ENCODE measurements at regions not wholly inside any gene's neighbourhood (a gene's known extent, or its start where the extent isn't known, plus 50 kb on each side); places are given as distances from the start of the nearest gene placed in this dataset.
"Not testable (repeated sequence)": the region's sequence is repeated elsewhere in the genome, so short reads cannot be mapped to it uniquely, and the experiment has no call there.

- Histone ChIP-seq H3K9me3 (no peaks in the 10 kb centered on the region), H3K27me3 (no peaks in the 10 kb centered on the region), H3K4me3 (ENCODE audit: low read depth in 1 of 2, low read length in 1 of 2) (no peak overlapping the region), H3K36me3 (no peaks in the 10 kb centered on the region), H3K27ac (no peak overlapping the region), H3K4me1 (ENCODE audit: control insufficient read depth in 1 of 2, insufficient read depth in 1 of 2, low read depth in 1 of 2, low read length in 1 of 2) (no peaks in the 10 kb centered on the region)
- no peak for TF ChIP-seq CTCF (IDR thresholded peaks at IDR 0.05)
Observed at GRCh38 chr4:79551555-79551954, 143.5 kb upstream of the GK2 start.

GRCh38 chr4:79547851-79548250, 139.8 kb upstream of the GK2 start:
- Histone ChIP-seq H3K4me1 (ENCODE audit: control insufficient read depth in 1 of 2, insufficient read depth in 1 of 2, low read depth in 1 of 2, low read length in 1 of 2) (no peaks in the 10 kb centered on the region), H3K9me3 (no peaks in the 10 kb centered on the region), H3K36me3 (no peaks in the 10 kb centered on the region), H3K27me3 (no peaks in the 10 kb centered on the region), H3K27ac (no peak overlapping the region), H3K4me3 (ENCODE audit: low read depth in 1 of 2, low read length in 1 of 2) (no peak overlapping the region)
- no peak for TF ChIP-seq CTCF (IDR thresholded peaks at IDR 0.05)

DNA sequence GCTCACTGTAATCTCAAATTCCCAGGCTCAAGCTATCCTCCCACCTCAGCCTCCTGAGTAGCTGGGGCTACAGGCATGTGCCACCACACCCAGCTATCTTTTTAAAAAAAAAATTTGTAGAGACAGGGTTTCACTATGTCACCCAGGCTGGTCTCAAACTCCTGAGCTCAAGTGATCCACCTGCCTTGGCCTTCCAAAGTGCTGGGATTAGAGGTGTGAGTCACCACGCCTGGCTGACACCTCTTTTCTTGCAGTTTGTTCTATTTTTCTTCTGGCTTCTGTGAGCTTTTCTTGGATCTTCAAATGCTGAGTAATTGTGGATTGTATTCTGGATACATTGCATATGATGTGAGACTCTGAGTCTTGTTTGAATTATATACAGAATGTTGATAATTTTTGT, 137.3 kb upstream of the GK2 start:
- H3K27me3 ChIP-seq; H3K9me3 ChIP-seq; H3K4me3 ChIP-seq (ENCODE audit: low read depth in 1 of 2, low read length in 1 of 2); H3K36me3 ChIP-seq; H3K4me1 ChIP-seq (ENCODE audit: control insufficient read depth in 1 of 2, insufficient read depth in 1 of 2, low read depth in 1 of 2, low read length in 1 of 2); H3K27ac ChIP-seq: not testable (repeated sequence)

DNA sequence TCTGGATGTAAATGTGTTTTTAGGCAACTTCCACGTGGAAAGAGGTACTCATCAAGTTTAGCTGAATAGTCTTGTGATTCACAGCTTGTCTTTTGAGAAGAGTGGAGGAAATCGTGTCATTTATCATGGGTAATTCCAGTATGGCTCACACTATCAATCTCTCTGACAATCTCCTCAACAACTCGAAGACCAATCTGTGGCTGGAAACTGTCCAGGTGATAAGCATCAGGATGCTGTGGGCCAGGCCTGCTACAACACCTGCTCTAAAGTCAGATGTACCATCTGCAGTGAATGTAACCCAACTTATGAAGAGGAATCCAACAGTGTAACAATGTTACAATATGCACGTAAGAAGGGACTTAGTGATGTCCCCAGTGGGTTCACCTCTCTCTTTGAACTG, 132.1 kb upstream of the GK2 start:
- Histone ChIP-seq H3K27ac (no peak overlapping the region), H3K4me3 (ENCODE audit: low read depth in 1 of 2, low read length in 1 of 2) (no peak overlapping the region), H3K36me3 (no peaks in the 10 kb centered on the region), H3K9me3 (no peaks in the 10 kb centered on the region), H3K27me3 (no peaks in the 10 kb centered on the region), H3K4me1 (ENCODE audit: control insufficient read depth in 1 of 2, insufficient read depth in 1 of 2, low read depth in 1 of 2, low read length in 1 of 2) (no peaks in the 10 kb centered on the region)
- no peak for TF ChIP-seq CTCF (IDR thresholded peaks at IDR 0.05)

DNA sequence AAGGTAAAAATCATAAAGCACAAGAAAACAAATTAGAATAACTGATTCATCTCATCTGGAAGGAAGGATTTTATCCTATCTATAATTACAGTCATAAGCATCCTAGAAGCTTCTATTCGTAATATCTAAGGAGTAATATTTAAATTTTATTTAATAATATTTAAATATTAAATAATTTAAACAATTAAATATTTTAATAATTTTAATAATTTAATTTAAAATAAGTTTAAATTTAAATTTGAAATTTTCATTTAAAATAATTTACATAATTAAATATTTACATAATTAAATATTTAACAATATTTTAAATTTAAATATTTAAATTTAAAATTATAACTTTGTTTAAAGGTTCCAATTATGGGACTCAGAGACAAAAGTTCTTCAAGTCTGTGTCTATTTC, 127.5 kb upstream of the GK2 start:
- Histone ChIP-seq H3K4me3 (ENCODE audit: low read depth in 1 of 2, low read length in 1 of 2) (no peak overlapping the region), H3K36me3 (no peaks in the 10 kb centered on the region), H3K27ac (no peak overlapping the region), H3K9me3 (no peaks in the 10 kb centered on the region), H3K27me3 (no peaks in the 10 kb centered on the region), H3K4me1 (ENCODE audit: control insufficient read depth in 1 of 2, insufficient read depth in 1 of 2, low read depth in 1 of 2, low read length in 1 of 2) (no peaks in the 10 kb centered on the region)
- TF ChIP-seq CTCF (IDR thresholded peaks at IDR 0.05), result no peak

GRCh38 chr4:79528241-79528706, 120.2 kb upstream of the GK2 start:
- H3K4me1 ChIP-seq (ENCODE audit: control insufficient read depth in 1 of 2, insufficient read depth in 1 of 2, low read depth in 1 of 2, low read length in 1 of 2), result no peaks in the 10 kb centered on the region
- H3K36me3 ChIP-seq, result no peaks in the 10 kb centered on the region
- no peak overlapping the region for H3K27ac ChIP-seq
- H3K27me3 ChIP-seq, result no peaks in the 10 kb centered on the region
- H3K4me3 ChIP-seq (ENCODE audit: low read depth in 1 of 2, low read length in 1 of 2), result no peak overlapping the region
- H3K9me3 ChIP-seq, result no peaks in the 10 kb centered on the region
- no peak for TF ChIP-seq CTCF (IDR thresholded peaks at IDR 0.05)
